Lower leg skin (tissue), 3 donors: ENCODE measurements at regions not wholly inside any gene's neighbourhood (a gene's known extent, or its start where the extent isn't known, plus 50 kb on each side); places are given as distances from the start of the nearest gene placed in this dataset.

ENCODE experiments used
- CTCF ChIP-seq, 3 donors: fragments of 450-650 bp; IDR thresholded peaks; one replicate each; pipeline ENCODE4 v1.5.1; 2016; ENCODE audit warnings: antibody characterized with exemption in 3 of 3, mild to moderate bottlenecking in 3 of 3, moderate library complexity in 2 of 3
- POLR2A ChIP-seq, 2 donors: fragments of 450-650 bp; IDR thresholded peaks; one replicate each; pipeline ENCODE4 v1.6.1; 2016 to 2017; ENCODE audit warnings: antibody characterized with exemption in 2 of 2, mild to moderate bottlenecking in 1 of 2, moderate library complexity in 1 of 2

- TF ChIP-seq CTCF (IDR thresholded peaks at IDR 0.05) (no peak), POLR2A (IDR thresholded peaks at IDR 0.05) (no peak)
Observed at GRCh38 chrX:137101273-137101990, 67.6 kb upstream of the GPR101 start.
